A549 (cell line): ENCODE measurements at regions not wholly inside any gene's neighbourhood (a gene's known extent, or its start where the extent isn't known, plus 50 kb on each side); places are given as distances from the start of the nearest gene placed in this dataset.

Experiments used
- CEBPB ChIP-seq, 2 experiments: fragments of >200 bp in 1 of 2; sonication (Bioruptor Twin) in 1 of 2; formaldehyde crosslinking in 1 of 2; IDR thresholded peaks; 2 replicates each; pipeline ENCODE4 v1.6.1; 2012 to 2016
- CHD4 ChIP-seq: fragments of 200-600 bp; sonication (generic); IDR thresholded peaks from 2 replicates; pipeline ENCODE4 v1.6.1; 2016; ENCODE audit warnings: antibody characterized with exemption, mild to moderate bottlenecking, borderline replicate concordance
- EHMT2 ChIP-seq: fragments of 200-600 bp; sonication (generic); IDR thresholded peaks from 2 replicates; pipeline ENCODE4 v1.6.1; 2016; ENCODE audit warnings: antibody characterized with exemption, low read depth, mild to moderate bottlenecking, moderate library complexity
- EP300 ChIP-seq, 2 experiments: fragments of >200 bp; sonication (Bioruptor Twin); formaldehyde crosslinking; IDR thresholded peaks; 2 replicates in 1 of 2; 3 replicates in 1 of 2; pipeline ENCODE4 v1.6.1; 2016 to 2017
- ESRRA ChIP-seq: fragments of 150-350 bp; IDR thresholded peaks from 2 replicates; pipeline ENCODE4 v1.6.1; 2014; ENCODE audit warnings: mild to moderate bottlenecking, low read length, borderline replicate concordance
- MAZ ChIP-seq: fragments of 150-350 bp; IDR thresholded peaks from 2 replicates; pipeline ENCODE4 v1.6.1; 2014; ENCODE audit warnings: antibody characterized with exemption, low read depth, low read length, borderline replicate concordance
- NFE2L2 ChIP-seq: fragments of 150-350 bp; conservative IDR thresholded peaks from 2 replicates; pipeline ENCODE4 v1.6.1; 2014; ENCODE audit warnings: low read length
- PHF8 ChIP-seq: fragments of 200-600 bp; sonication (generic); IDR thresholded peaks from 2 replicates; pipeline ENCODE4 v1.6.1; 2016; ENCODE audit warnings: low read depth, mild to moderate bottlenecking, antibody characterized with exemption, moderate library complexity, borderline replicate concordance
- POLR2A ChIP-seq: IDR thresholded peaks from 2 replicates; pipeline ENCODE4 v1.6.1; 2012; ENCODE audit warnings: mild to moderate bottlenecking, low read length
- SREBF2 ChIP-seq: fragments of 450-650 bp; IDR thresholded peaks from 2 replicates; pipeline ENCODE4 v1.6.1; 2014; ENCODE audit warnings: mild to moderate bottlenecking, moderate library complexity
- USF2 ChIP-seq: fragments of 450-650 bp; IDR thresholded peaks from 2 replicates; pipeline ENCODE4 v1.6.1; 2014; ENCODE audit warnings: antibody characterized with exemption
- TF ChIP-seq, protein P1 (sequence below): fragments of >200 bp; sonication (Bioruptor Twin); formaldehyde crosslinking; IDR thresholded peaks from 3 replicates; pipeline ENCODE4 v1.5.1; 2016

DNA sequence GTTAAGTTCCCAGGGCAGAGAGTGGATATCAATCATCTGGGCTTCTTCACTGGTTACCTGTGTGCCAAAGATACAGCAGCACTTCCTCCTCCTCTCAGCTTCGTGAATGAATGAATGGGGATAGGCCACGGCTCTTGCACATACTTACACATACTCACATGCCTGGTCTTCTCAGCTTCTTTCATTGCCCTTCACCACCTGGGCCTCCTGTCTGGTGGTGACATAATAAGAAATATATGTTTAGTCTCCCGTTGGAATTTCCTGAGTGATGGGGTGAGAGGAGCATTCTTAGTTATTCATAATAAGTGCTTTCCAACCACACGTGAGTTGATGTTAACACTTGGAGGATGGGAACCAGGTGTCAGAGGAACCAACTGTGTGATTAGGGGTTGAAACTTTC is 268.1 kb upstream of the RMST start:
- TF ChIP-seq, protein P1, sequence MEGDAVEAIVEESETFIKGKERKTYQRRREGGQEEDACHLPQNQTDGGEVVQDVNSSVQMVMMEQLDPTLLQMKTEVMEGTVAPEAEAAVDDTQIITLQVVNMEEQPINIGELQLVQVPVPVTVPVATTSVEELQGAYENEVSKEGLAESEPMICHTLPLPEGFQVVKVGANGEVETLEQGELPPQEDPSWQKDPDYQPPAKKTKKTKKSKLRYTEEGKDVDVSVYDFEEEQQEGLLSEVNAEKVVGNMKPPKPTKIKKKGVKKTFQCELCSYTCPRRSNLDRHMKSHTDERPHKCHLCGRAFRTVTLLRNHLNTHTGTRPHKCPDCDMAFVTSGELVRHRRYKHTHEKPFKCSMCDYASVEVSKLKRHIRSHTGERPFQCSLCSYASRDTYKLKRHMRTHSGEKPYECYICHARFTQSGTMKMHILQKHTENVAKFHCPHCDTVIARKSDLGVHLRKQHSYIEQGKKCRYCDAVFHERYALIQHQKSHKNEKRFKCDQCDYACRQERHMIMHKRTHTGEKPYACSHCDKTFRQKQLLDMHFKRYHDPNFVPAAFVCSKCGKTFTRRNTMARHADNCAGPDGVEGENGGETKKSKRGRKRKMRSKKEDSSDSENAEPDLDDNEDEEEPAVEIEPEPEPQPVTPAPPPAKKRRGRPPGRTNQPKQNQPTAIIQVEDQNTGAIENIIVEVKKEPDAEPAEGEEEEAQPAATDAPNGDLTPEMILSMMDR: no peak
- no peak for TF ChIP-seq PHF8
- TF ChIP-seq POLR2A: no peak
- TF ChIP-seq CEBPB (IDR thresholded peaks at IDR 0.05): no peak
- no peak for TF ChIP-seq EP300 (IDR thresholded peaks at IDR 0.05)
- TF ChIP-seq EHMT2: no peak
- TF ChIP-seq NFE2L2: no peak
- no peak for TF ChIP-seq CHD4
- no peak for TF ChIP-seq SREBF2
- TF ChIP-seq USF2: no peak
- no peak for TF ChIP-seq ESRRA
- no peak for TF ChIP-seq MAZ
